22Rv1 (cell line): ENCODE measurements at regions not wholly inside any gene's neighbourhood (a gene's known extent, or its start where the extent isn't known, plus 50 kb on each side); places are given as distances from the start of the nearest gene placed in this dataset.

Source experiments
- H3K27ac ChIP-seq: fragments of 450-650 bp; 2 replicates; pipeline ENCODE4 v1.5.1; 2017
- ZFX ChIP-seq: fragments of 450-650 bp; IDR thresholded peaks from 2 replicates; pipeline ENCODE4 v1.6.1; 2017; ENCODE audit warnings: antibody characterized with exemption, borderline replicate concordance
- TF ChIP-seq, protein P1 (sequence below): fragments of 450-650 bp; IDR thresholded peaks from 2 replicates; pipeline ENCODE4 v1.5.1; 2017; ENCODE audit warnings: mild to moderate bottlenecking

DNA sequence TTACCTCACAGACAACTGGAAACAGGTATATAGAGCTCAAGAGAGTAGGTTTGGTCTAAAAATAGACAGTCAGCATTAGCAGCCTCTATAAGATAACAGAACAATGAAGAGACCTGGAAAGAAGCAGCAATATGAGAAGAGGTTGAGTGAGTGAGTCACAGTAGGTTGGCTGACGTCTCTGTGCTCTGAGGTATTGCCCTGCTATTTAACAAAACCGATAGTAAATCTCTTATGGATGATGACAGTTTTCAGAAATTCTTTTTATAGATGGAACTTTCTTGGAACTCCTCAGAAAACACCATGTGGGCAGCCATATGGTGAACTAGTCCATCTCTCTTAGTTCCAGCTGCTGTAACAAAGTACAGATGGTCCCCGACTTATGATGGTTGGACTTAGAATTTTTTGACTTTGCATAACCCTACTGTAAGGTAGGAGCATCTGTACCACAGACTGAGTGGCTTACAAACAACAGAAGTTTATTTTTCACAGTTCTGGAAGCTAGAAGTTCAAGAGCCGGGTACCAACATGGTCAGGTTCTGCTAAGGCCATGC is 123.5 kb downstream of the MBD2 start:
- H3K27ac ChIP-seq: no peak overlapping the region
- no peak for TF ChIP-seq ZFX
- TF ChIP-seq, protein P1, sequence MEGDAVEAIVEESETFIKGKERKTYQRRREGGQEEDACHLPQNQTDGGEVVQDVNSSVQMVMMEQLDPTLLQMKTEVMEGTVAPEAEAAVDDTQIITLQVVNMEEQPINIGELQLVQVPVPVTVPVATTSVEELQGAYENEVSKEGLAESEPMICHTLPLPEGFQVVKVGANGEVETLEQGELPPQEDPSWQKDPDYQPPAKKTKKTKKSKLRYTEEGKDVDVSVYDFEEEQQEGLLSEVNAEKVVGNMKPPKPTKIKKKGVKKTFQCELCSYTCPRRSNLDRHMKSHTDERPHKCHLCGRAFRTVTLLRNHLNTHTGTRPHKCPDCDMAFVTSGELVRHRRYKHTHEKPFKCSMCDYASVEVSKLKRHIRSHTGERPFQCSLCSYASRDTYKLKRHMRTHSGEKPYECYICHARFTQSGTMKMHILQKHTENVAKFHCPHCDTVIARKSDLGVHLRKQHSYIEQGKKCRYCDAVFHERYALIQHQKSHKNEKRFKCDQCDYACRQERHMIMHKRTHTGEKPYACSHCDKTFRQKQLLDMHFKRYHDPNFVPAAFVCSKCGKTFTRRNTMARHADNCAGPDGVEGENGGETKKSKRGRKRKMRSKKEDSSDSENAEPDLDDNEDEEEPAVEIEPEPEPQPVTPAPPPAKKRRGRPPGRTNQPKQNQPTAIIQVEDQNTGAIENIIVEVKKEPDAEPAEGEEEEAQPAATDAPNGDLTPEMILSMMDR: no peak

DNA sequence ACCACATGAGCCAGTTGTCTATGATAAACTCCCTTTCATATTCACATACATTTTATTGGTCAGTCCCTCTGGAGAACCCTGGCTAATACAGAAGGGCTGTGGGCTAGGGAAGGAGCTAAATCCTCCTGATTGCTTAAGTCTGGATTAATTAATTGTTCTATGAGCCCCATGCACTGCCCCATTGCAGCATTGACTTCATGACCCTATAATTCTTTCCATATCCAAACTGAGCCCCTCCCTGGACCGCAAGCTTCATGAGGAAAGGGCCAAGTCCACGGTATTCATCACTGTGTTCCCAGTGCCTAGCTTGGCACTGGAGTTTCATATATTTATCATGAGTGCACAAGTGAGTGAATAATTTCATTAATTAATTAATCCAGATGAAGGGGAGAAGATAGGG is 124.0 kb downstream of the MBD2 start:
- TF ChIP-seq ZFX: no peak
- TF ChIP-seq, protein P1: no peak
- H3K27ac ChIP-seq: no peak overlapping the region

DNA sequence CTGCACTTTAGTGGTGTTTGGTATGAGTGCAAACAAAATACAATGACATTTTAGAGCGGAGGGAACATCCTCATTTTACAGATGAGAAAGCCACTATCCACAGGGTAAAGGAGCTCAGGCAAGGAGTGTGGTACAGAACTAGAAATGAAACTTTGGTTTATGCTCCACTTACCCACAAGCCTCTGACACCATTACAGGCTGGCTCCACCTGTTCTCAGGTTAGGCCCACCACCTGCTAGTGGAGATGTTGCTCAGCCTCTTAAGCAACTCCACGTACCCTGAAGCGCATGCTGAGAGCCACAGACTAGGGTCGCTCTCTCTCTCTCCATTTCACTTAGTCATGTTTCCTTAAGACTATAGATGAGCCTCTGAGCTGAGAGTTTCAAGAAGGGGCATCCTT is 130.0 kb downstream of the MBD2 start:
- H3K27ac ChIP-seq: no peak overlapping the region
- TF ChIP-seq, protein P1: no peak
- TF ChIP-seq ZFX: no peak

DNA sequence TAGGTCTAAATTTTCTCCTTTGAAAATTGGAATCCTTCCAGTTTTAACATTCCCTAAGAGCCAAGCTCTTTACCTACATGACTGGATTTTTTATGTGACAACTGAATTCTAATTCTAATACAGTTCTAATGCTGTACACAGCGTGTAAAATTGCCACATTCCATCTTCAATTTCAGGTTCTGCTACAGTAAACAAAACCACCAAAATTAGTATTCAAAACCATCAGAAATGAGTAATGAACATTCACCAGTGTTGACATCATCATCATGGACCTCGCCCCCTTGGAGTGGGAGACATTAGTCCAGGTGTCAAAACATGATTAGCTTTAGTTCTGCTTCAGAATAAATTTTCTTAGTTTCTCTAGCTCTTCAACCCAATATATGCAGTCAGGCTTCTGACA is 133.6 kb downstream of the MBD2 start:
- no peak overlapping the region for H3K27ac ChIP-seq
- TF ChIP-seq, protein P1: no peak
- TF ChIP-seq ZFX: no peak

DNA sequence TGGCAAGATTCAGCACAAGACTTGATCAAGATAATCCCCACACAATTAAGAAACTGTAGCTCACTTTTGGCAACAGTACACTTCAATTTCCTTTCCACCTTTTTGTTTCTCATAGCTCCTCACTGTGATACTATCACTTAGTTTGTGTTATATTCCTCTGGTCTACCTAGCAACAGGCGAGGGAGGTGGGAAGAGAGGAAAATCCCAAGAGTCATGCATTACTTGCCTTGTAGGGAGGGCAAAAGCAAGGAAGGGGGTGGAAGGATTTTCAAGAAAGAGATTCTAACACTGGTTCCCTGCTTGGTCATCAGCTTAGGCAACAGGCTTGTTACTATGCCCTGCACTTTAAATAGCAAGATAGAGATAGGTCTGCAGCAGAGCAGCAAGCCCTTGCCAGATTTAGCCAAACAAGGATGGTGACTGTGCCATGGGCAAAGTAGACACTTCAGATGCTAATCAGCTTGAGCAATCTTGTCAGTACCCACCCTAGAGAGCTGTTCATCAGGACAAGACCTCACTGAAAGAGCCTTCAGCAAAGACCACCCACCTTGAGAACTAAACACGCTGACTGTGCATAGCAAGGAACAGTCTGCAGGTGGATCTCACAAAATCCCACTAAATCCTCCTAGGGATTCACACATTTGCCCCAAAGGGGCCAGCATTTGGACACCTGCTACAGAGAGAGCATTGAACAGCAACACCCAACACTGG is 134.6 kb downstream of the MBD2 start:
- H3K27ac ChIP-seq: no peak overlapping the region
- TF ChIP-seq, protein P1: no peak
- no peak for TF ChIP-seq ZFX

DNA sequence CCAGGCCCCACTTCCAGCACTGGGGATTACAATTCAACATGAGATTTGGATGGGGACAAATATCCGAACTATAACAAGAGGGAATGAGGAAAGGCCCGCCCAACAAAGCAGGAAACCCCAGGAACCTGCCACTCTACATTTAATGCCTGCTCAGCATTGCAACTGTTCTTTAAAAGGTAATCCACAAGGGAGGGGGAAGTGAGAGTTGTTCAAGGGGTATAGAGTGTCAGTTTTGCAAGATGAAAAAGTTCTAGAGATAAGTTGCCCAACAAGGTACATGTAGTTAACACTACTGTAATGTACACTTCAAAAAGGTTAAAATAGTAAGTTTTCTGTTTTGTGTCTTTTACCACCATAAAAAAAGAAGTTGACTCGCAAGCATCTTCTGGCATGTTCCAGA is 137.6 kb downstream of the MBD2 start:
- H3K27ac ChIP-seq: no peak overlapping the region
- TF ChIP-seq, protein P1: no peak
- no peak for TF ChIP-seq ZFX

DNA sequence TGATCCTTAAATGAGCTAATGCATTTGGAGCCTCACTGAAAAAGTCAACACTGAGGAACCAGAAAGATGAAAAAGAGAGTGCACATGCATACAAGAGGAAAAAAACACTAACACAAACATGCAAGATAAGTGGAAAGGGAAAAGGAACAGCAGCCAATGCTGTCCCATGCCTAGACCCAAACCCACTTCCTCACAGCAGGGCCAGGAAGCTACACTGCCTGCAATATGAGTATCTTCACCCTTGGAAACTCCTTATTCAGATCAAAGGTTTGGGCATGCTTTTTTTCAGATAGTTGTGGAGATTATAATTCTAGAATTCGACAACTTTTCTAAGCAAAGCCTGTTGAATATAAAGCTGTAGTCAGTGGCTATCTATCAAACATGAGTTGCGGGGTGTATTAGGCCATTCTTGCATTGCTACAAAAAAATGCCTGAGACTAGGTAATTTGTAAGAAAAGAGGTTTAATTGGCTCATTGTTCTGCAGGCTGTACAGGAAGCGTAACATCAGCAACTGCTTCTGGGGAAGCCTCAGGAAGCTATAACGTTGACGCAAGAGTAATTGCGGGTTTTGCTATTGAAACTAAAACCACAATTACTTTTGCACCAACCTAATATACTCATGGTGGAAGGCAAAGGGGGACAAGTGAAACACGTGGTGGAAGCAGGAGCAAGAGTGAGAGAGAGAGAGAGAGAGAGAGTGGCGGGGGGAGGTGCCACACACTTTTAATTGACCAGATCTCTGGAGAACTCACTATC is 138.2 kb downstream of the MBD2 start:
- no peak overlapping the region for H3K27ac ChIP-seq

More for the DNA sequence above, 138.2 kb downstream of the MBD2 start:
- TF ChIP-seq, protein P1: no peak
- no peak for TF ChIP-seq ZFX
